22Rv1 (cell line): ENCODE measurements at regions not wholly inside any gene's neighbourhood (a gene's known extent, or its start where the extent isn't known, plus 50 kb on each side); places are given as distances from the start of the nearest gene placed in this dataset.

Source experiments
- ZFX ChIP-seq: fragments of 450-650 bp; IDR thresholded peaks from 2 replicates; pipeline ENCODE4 v1.6.1; 2017; ENCODE audit warnings: antibody characterized with exemption, borderline replicate concordance
- TF ChIP-seq, protein P1 (sequence below): fragments of 450-650 bp; IDR thresholded peaks from 2 replicates; pipeline ENCODE4 v1.5.1; 2017; ENCODE audit warnings: mild to moderate bottlenecking

DNA sequence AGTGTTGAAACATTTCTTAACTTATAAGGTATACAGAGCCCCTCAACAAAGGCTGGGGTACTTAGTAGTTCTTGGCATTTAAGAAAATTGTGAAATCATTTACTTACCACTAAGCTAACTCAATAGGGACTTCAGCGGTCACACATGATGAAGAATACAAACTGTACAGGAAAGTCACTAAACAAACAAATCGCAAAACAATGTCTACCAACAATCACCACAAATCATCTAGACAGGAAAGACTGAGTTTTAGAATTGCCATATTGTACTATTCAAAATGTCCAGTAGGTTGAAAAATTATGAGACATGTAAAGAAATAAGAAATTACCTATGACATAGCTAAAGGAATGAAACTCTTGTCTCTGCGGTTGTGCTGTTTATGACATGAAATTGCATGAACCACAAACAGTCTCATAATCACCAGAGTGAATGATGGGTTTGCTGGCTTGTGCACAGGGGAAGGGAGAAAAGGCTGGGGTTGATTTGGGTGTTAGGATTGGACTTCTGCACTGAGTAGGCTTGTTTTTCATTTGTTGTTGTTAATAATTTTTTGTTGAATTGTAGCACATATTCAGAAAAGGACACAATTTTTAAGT, 441.1 kb upstream of the MON1B start:
- TF ChIP-seq, protein P1, sequence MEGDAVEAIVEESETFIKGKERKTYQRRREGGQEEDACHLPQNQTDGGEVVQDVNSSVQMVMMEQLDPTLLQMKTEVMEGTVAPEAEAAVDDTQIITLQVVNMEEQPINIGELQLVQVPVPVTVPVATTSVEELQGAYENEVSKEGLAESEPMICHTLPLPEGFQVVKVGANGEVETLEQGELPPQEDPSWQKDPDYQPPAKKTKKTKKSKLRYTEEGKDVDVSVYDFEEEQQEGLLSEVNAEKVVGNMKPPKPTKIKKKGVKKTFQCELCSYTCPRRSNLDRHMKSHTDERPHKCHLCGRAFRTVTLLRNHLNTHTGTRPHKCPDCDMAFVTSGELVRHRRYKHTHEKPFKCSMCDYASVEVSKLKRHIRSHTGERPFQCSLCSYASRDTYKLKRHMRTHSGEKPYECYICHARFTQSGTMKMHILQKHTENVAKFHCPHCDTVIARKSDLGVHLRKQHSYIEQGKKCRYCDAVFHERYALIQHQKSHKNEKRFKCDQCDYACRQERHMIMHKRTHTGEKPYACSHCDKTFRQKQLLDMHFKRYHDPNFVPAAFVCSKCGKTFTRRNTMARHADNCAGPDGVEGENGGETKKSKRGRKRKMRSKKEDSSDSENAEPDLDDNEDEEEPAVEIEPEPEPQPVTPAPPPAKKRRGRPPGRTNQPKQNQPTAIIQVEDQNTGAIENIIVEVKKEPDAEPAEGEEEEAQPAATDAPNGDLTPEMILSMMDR: no peak
- TF ChIP-seq ZFX: no peak
